ENCODE measurements at regions not wholly inside any gene's neighbourhood (a gene's known extent, or its start where the extent isn't known, plus 50 kb on each side); places are given as distances from the start of the nearest gene placed in this dataset.

DNA sequence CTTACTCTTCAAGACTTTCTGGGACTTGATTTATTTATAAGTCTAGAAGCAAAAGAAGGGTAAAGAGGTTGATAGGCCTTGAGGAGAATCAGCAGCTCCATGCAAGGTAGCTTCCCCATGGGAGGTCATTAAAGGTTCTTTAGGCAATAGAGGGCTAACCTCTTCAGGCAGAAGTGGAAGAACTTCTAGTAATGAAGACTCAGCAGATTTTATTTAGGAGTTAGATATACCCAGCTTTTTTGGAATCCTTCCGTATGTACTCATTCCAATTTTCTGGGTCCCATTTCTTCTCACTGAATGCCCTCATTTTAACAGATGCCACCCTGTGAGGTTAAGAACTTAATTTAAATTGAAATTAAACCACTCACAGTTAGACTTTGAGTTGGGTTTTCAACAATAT is 565.6 kb downstream of the LRFN5 start:
- Histone ChIP-seq H3K4me3 (ENCODE audit: low read length in 3 of 3) (no peak overlapping the region), H3K9me3 (ENCODE audit: control insufficient read depth in 2 of 3, insufficient read depth in 1 of 3, low read length in 3 of 3) (no peaks in the 10 kb centered on the region), H3K4me1 (ENCODE audit: control insufficient read depth in 2 of 3, insufficient read depth in 2 of 3, low read depth in 1 of 3, low read length in 3 of 3) (no peaks in the 10 kb centered on the region), H3K36me3 (ENCODE audit: control insufficient read depth in 2 of 3, insufficient read depth in 3 of 3, low read length in 3 of 3) (no peaks in the 10 kb centered on the region), H3K9ac (ENCODE audit: low read length in 3 of 3) (no peak overlapping the region), H3K27ac (ENCODE audit: low read depth in 2 of 2, low read length in 2 of 2) (no peak overlapping the region), H3K27me3 (ENCODE audit: control insufficient read depth, insufficient read depth, low read length) (no peaks in the 10 kb centered on the region)
- FAIRE-seq (no peak), DNase-seq (no peak)
- TF ChIP-seq, protein P1, sequence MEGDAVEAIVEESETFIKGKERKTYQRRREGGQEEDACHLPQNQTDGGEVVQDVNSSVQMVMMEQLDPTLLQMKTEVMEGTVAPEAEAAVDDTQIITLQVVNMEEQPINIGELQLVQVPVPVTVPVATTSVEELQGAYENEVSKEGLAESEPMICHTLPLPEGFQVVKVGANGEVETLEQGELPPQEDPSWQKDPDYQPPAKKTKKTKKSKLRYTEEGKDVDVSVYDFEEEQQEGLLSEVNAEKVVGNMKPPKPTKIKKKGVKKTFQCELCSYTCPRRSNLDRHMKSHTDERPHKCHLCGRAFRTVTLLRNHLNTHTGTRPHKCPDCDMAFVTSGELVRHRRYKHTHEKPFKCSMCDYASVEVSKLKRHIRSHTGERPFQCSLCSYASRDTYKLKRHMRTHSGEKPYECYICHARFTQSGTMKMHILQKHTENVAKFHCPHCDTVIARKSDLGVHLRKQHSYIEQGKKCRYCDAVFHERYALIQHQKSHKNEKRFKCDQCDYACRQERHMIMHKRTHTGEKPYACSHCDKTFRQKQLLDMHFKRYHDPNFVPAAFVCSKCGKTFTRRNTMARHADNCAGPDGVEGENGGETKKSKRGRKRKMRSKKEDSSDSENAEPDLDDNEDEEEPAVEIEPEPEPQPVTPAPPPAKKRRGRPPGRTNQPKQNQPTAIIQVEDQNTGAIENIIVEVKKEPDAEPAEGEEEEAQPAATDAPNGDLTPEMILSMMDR (IDR thresholded peaks at IDR 0.05; ENCODE audit: borderline replicate concordance, extremely low read depth, insufficient read depth) = no peak
- intact Hi-C loops (cut with DNase I) = no loop called here

- Histone ChIP-seq H3K9me3 (ENCODE audit: control insufficient read depth in 2 of 3, insufficient read depth in 1 of 3, low read length in 3 of 3) (no peaks in the 10 kb centered on the region), H3K4me1 (ENCODE audit: control insufficient read depth in 2 of 3, insufficient read depth in 2 of 3, low read depth in 1 of 3, low read length in 3 of 3) (no peaks in the 10 kb centered on the region), H3K27ac (ENCODE audit: low read depth in 2 of 2, low read length in 2 of 2) (no peak overlapping the region), H3K27me3 (ENCODE audit: control insufficient read depth, insufficient read depth, low read length) (no peaks in the 10 kb centered on the region), H3K4me3 (ENCODE audit: low read length in 3 of 3) (no peak overlapping the region), H3K36me3 (ENCODE audit: control insufficient read depth in 2 of 3, insufficient read depth in 3 of 3, low read length in 3 of 3) (no peaks in the 10 kb centered on the region), H3K9ac (ENCODE audit: low read length in 3 of 3) (no peak overlapping the region)
- DNase-seq = peak in 2 of 5 donors; percentile 2 to 10
- TF ChIP-seq, protein P1 (IDR thresholded peaks at IDR 0.05; ENCODE audit: borderline replicate concordance, extremely low read depth, insufficient read depth) = no peak
- FAIRE-seq = no peak
- intact Hi-C loops (cut with DNase I) = no loop called here
These were observed 556.5 kb downstream of the LRFN5 start for GRCh38 chr14:42163136-42163535.

DNA sequence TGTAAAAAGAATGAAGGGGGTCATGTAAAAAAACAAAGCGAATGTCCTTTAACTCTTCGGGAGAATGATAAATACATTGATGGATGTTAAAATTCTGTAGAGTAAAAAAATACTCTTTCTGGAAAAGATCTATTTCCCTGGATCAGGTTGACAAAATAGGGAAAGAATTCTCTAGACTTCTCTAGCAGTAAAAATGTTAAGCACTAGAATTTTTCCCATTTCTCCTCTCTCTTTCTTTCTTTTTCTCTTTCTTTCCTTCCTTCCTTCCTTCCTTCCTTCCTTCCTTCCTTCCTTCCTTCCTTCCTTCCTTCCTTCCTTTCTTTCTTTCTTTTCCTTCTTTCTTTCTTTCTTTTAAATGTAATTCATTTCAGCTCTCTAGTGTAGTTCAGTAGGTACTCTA is 552.5 kb downstream of the LRFN5 start:
- Histone ChIP-seq H3K4me1 (ENCODE audit: control insufficient read depth in 2 of 3, insufficient read depth in 2 of 3, low read depth in 1 of 3, low read length in 3 of 3) (no peaks in the 10 kb centered on the region), H3K9ac (ENCODE audit: low read length in 3 of 3) (no peak overlapping the region), H3K4me3 (ENCODE audit: low read length in 3 of 3) (no peak overlapping the region), H3K27ac (ENCODE audit: low read depth in 2 of 2, low read length in 2 of 2) (no peak overlapping the region), H3K36me3 (ENCODE audit: control insufficient read depth in 2 of 3, insufficient read depth in 3 of 3, low read length in 3 of 3) (no peaks in the 10 kb centered on the region), H3K9me3 (ENCODE audit: control insufficient read depth in 2 of 3, insufficient read depth in 1 of 3, low read length in 3 of 3) (no peaks in the 10 kb centered on the region), H3K27me3 (ENCODE audit: control insufficient read depth, insufficient read depth, low read length) (no peaks in the 10 kb centered on the region)
- DNase-seq (no peak), FAIRE-seq (no peak)
- TF ChIP-seq, protein P1 (IDR thresholded peaks at IDR 0.05; ENCODE audit: borderline replicate concordance, extremely low read depth, insufficient read depth) = no peak
- intact Hi-C loops (cut with DNase I) = no loop called here

DNA sequence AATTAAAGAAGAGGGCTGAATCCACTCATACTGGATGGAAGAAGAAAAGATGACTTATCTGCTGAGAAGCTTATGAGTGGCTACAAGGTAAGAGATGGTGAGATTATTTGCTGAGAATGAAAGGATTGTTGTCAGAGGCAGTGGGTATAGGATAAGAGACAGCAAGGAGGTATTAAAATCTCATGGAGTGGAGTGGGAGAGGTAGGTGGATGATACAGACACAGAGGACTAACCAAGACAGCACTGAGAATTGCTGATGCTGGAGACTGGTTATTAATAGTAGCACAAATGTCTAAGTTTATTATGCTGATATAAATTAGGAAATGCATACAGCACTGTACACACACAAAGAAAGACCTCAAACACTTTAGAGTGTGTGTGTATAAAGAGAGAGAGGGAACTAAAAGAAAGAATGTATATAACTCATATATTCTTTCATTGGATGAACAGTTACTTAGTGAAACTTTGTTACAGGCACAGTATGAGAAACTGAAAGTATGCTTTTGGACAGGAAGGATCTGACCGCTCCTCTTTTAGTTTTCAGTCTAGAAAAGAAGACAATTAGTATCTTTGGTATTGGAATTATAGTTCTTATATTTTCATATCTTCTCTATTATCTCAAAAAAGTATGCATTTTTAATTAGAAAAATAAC is 543.1 kb downstream of the LRFN5 start:
- no peak overlapping the region for H3K4me3 ChIP-seq (ENCODE audit: low read length in 3 of 3)
- no peaks in the 10 kb centered on the region for H3K4me1 ChIP-seq (ENCODE audit: control insufficient read depth in 2 of 3, insufficient read depth in 2 of 3, low read depth in 1 of 3, low read length in 3 of 3)
- TF ChIP-seq, protein P1 (IDR thresholded peaks at IDR 0.05; ENCODE audit: borderline replicate concordance, extremely low read depth, insufficient read depth) = no peak
- no peaks in the 10 kb centered on the region for H3K27me3 ChIP-seq (ENCODE audit: control insufficient read depth, insufficient read depth, low read length)
- no peaks in the 10 kb centered on the region for H3K9me3 ChIP-seq (ENCODE audit: control insufficient read depth in 2 of 3, insufficient read depth in 1 of 3, low read length in 3 of 3)
- no peak for FAIRE-seq
- H3K36me3 ChIP-seq (ENCODE audit: control insufficient read depth in 2 of 3, insufficient read depth in 3 of 3, low read length in 3 of 3) = no peaks in the 10 kb centered on the region
- DNase-seq = no peak
- no peak overlapping the region for H3K9ac ChIP-seq (ENCODE audit: low read length in 3 of 3)
- H3K27ac ChIP-seq (ENCODE audit: low read depth in 2 of 2, low read length in 2 of 2) = no peak overlapping the region
- intact Hi-C loops (cut with DNase I) = no loop called here

Measured in kidney (tissue), 13 donors.